HFF-Myc (cell line): ENCODE measurements at regions not wholly inside any gene's neighbourhood (a gene's known extent, or its start where the extent isn't known, plus 50 kb on each side); places are given as distances from the start of the nearest gene placed in this dataset.
"Not testable (repeated sequence)": the region's sequence is repeated elsewhere in the genome, so short reads cannot be mapped to it uniquely, and the experiment has no call there.

ENCODE experiments used
- DNase-seq: peaks from one replicate; pipeline ENCODE4 v3.0.0-alpha.2; 2011; ENCODE audit warnings: low read depth; ENCODE audit errors: extremely low read depth
- H3K4me3 ChIP-seq: replicated peaks from 2 replicates; pipeline ENCODE4 v1.5.1; 2011; ENCODE audit warnings: low read depth, mild to moderate bottlenecking, control low read depth, low read length

GRCh38 chr2:90237923-90238361 lies 1546.5 kb downstream of the RPIA start:
- not testable (repeated sequence) for H3K4me3 ChIP-seq, DNase-seq

GRCh38 chr2:90238505-90239230 lies 1547.2 kb downstream of the RPIA start:
- not testable (repeated sequence) for DNase-seq, H3K4me3 ChIP-seq

GRCh38 chr2:90239769-90240168 lies 1548.3 kb downstream of the RPIA start:
- not testable (repeated sequence) for H3K4me3 ChIP-seq, DNase-seq

- H3K4me3 ChIP-seq, DNase-seq: not testable (repeated sequence)
Observed at GRCh38 chr2:90244902-90245765, 1553.7 kb downstream of the RPIA start.

- DNase-seq, H3K4me3 ChIP-seq: not testable (repeated sequence)
Observed at GRCh38 chr2:90248400-90248799, 1556.9 kb downstream of the RPIA start.

GRCh38 chr2:90250350-90250749 lies 1558.9 kb downstream of the RPIA start:
- not testable (repeated sequence) for DNase-seq, H3K4me3 ChIP-seq

- H3K4me3 ChIP-seq, DNase-seq: not testable (repeated sequence)
Observed at GRCh38 chr2:90251576-90251975, 1560.1 kb downstream of the RPIA start.

GRCh38 chr2:90253306-90253705 lies 1561.8 kb downstream of the RPIA start:
- not testable (repeated sequence) for DNase-seq, H3K4me3 ChIP-seq

GRCh38 chr2:90266888-90267287 lies 1575.4 kb downstream of the RPIA start:
- not testable (repeated sequence) for DNase-seq, H3K4me3 ChIP-seq

- not testable (repeated sequence) for DNase-seq, H3K4me3 ChIP-seq
Observed at GRCh38 chr2:90287751-90288150, 1596.3 kb downstream of the RPIA start.

GRCh38 chr2:90288396-90288795 lies 1596.9 kb downstream of the RPIA start:
- DNase-seq, H3K4me3 ChIP-seq: not testable (repeated sequence)

GRCh38 chr2:90289291-90289980 lies 1598.0 kb downstream of the RPIA start:
- not testable (repeated sequence) for H3K4me3 ChIP-seq, DNase-seq

- H3K4me3 ChIP-seq, DNase-seq: not testable (repeated sequence)
Observed at GRCh38 chr2:90290701-90291100, 1599.2 kb downstream of the RPIA start.

- not testable (repeated sequence) for H3K4me3 ChIP-seq, DNase-seq
Observed at GRCh38 chr2:90291168-90291883, 1599.9 kb downstream of the RPIA start.

- DNase-seq, H3K4me3 ChIP-seq: not testable (repeated sequence)
Observed at GRCh38 chr2:90291934-90292333, 1600.5 kb downstream of the RPIA start.

- not testable (repeated sequence) for DNase-seq, H3K4me3 ChIP-seq
Observed at GRCh38 chr2:90292451-90292850, 1601.0 kb downstream of the RPIA start.

- not testable (repeated sequence) for H3K4me3 ChIP-seq, DNase-seq
Observed at GRCh38 chr2:90293224-90293623, 1601.8 kb downstream of the RPIA start.

- not testable (repeated sequence) for H3K4me3 ChIP-seq, DNase-seq
Observed at GRCh38 chr2:90293806-90294205, 1602.3 kb downstream of the RPIA start.
